GM12891 (cell line): ENCODE measurements at regions not wholly inside any gene's neighbourhood (a gene's known extent, or its start where the extent isn't known, plus 50 kb on each side); places are given as distances from the start of the nearest gene placed in this dataset.

ENCODE experiments used
- PAX5 ChIP-seq: IDR thresholded peaks from 2 replicates; pipeline ENCODE4 v1.6.1; 2011; ENCODE audit warnings: low read length, moderate library complexity, mild to moderate bottlenecking; ENCODE audit not compliant: insufficient read depth, severe bottlenecking
- POLR2A ChIP-seq: IDR thresholded peaks from 2 replicates; pipeline ENCODE4 v1.6.1; 2011; ENCODE audit warnings: low read depth, low read length, control low read depth
- POLR2AphosphoS5 ChIP-seq: IDR thresholded peaks from 2 replicates; pipeline ENCODE4 v1.6.1; 2011; ENCODE audit warnings: low read depth, low read length, control low read depth
- POU2F2 ChIP-seq: IDR thresholded peaks from 2 replicates; pipeline ENCODE4 v1.6.1; 2011; ENCODE audit warnings: low read depth, mild to moderate bottlenecking, control low read depth, low read length, moderate library complexity
- SPI1 ChIP-seq: IDR thresholded peaks from 2 replicates; pipeline ENCODE4 v1.6.1; 2011; ENCODE audit warnings: low read depth, low read length, control low read depth
- TAF1 ChIP-seq: IDR thresholded peaks from 2 replicates; pipeline ENCODE4 v1.6.1; 2011; ENCODE audit warnings: low read depth, low read length, control low read depth

DNA sequence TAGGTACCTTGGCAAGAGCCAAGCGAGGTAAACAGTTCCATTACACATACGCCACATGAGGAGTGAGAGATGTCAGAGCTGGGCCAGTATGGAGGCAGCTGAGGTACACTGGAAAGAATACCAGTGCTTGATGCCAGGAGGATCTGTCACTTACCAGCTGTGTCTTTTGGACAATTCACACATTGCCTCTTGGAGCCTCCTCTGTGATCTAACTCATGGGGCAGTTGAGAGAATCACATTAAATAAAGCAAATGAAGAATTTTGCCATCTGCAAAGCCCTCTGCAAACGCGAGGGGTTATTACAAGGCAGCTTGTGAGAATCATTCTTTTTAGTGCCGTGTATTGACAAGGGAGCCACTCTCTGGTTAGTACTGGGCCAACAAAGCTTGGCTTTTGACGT, 429.7 kb upstream of the KLF4 start:
- no peak for TF ChIP-seq SPI1
- no peak for TF ChIP-seq POLR2A
- no peak for TF ChIP-seq POLR2AphosphoS5
- TF ChIP-seq TAF1: no peak
- TF ChIP-seq POU2F2: no peak
- TF ChIP-seq PAX5: no peak
